IMR-90 (cell line): ENCODE measurements at regions not wholly inside any gene's neighbourhood (a gene's known extent, or its start where the extent isn't known, plus 50 kb on each side); places are given as distances from the start of the nearest gene placed in this dataset.

Experiments
- ATAC-seq: fragments of 200-7000 bp; cut with Tn5 transposase; 2 replicates; pipeline ENCODE4 v1.9.1; 2020; ENCODE audit warnings: low read depth, mild to moderate bottlenecking, moderate library complexity
- BruUV-seq: library from RNA; stranded (reverse); fragments of 400-500 nt; replicated peaks from 2 replicates; lab custom pipeline; 2021; lab: Mats Ljungman, UMichigan
- CTCF ChIA-PET: fragments of 300-600 bp; formaldehyde crosslinking; extraction: SDS; loops from one replicate; lab custom pipeline; 2021; ENCODE audit warnings: antibody characterized with exemption; lab: Yijun Ruan, JAX
- POLR2A ChIA-PET: fragments of 300-600 bp; sonication (Branson Sonifier 250); formaldehyde crosslinking; loops from one replicate; lab custom pipeline; 2022; ENCODE audit warnings: antibody characterized with exemption; ENCODE audit not compliant: unreplicated experiment; lab: Charles Lee
- DNase-seq: peaks from one replicate; pipeline ENCODE4 v3.0.0; 2013
- H2AFZ ChIP-seq: replicated peaks from 2 replicates; pipeline ENCODE3; 2013; ENCODE audit warnings: low read length, mild to moderate bottlenecking; ENCODE audit not compliant: poor library complexity
- H2AK5ac ChIP-seq: 2 replicates; pipeline ENCODE4 v1.6.1; 2013; ENCODE audit warnings: low read depth, low read length, inconsistent platforms
- H2AK9ac ChIP-seq: replicated peaks from 2 replicates; pipeline ENCODE3; 2013; ENCODE audit warnings: mild to moderate bottlenecking, low read depth, low read length, moderate library complexity; ENCODE audit not compliant: poor library complexity
- H2BK120ac ChIP-seq: 2 replicates; pipeline ENCODE4 v1.6.1; 2013; ENCODE audit warnings: low read depth, low read length, inconsistent platforms
- H2BK15ac ChIP-seq: 3 replicates; pipeline ENCODE4 v1.6.1; 2013; ENCODE audit warnings: low read depth, low read length, inconsistent platforms
- H2BK20ac ChIP-seq: 2 replicates; pipeline ENCODE4 v1.6.1; 2013; ENCODE audit warnings: low read depth, mild to moderate bottlenecking, inconsistent platforms, low read length, moderate library complexity
- H2BK5ac ChIP-seq: 2 replicates; pipeline ENCODE4 v1.6.1; 2013; ENCODE audit warnings: mild to moderate bottlenecking, low read depth, low read length, inconsistent platforms; ENCODE audit not compliant: poor library complexity, severe bottlenecking
- H3K14ac ChIP-seq: replicated peaks from 2 replicates; pipeline ENCODE4 v1.6.1; 2013; ENCODE audit warnings: low read depth, low read length, inconsistent platforms
- H3K18ac ChIP-seq: 2 replicates; pipeline ENCODE4 v1.6.1; 2013; ENCODE audit warnings: low read depth, low read length, control low read depth
- H3K23ac ChIP-seq: 2 replicates; pipeline ENCODE4 v1.6.1; 2013; ENCODE audit warnings: low read depth, low read length, inconsistent platforms
- H3K27ac ChIP-seq: 2 replicates; pipeline ENCODE4 v1.5.1; 2013; ENCODE audit warnings: mild to moderate bottlenecking, control low read depth, low read length; ENCODE audit not compliant: insufficient read depth
- H3K27me3 ChIP-seq: 2 replicates; pipeline ENCODE4 v1.6.1; 2013; ENCODE audit warnings: low read length; ENCODE audit not compliant: control insufficient read depth, insufficient read depth
- H3K36me3 ChIP-seq: 2 replicates; pipeline ENCODE4 v1.6.1; 2013; ENCODE audit warnings: low read length, mixed read lengths; ENCODE audit not compliant: control insufficient read depth, insufficient read depth
- H3K4ac ChIP-seq: 2 replicates; pipeline ENCODE4 v1.6.1; 2013; ENCODE audit warnings: low read depth, low read length, inconsistent platforms
- H3K4me1 ChIP-seq: 2 replicates; pipeline ENCODE4 v1.6.1; 2013; ENCODE audit warnings: low read length, mixed read lengths; ENCODE audit not compliant: control insufficient read depth, insufficient read depth
- H3K4me2 ChIP-seq: 2 replicates; pipeline ENCODE4 v1.6.1; 2013; ENCODE audit warnings: low read depth, mild to moderate bottlenecking, control low read depth, low read length, moderate library complexity
- H3K4me3 ChIP-seq: 2 replicates; pipeline ENCODE4 v1.5.1; 2013; ENCODE audit warnings: low read depth, mild to moderate bottlenecking, control low read depth, low read length, moderate library complexity; ENCODE audit not compliant: insufficient read depth
- H3K56ac ChIP-seq: 2 replicates; pipeline ENCODE4 v1.6.1; 2013; ENCODE audit warnings: low read length, inconsistent platforms; ENCODE audit not compliant: insufficient read depth; ENCODE audit errors: extremely low read depth
- H3K79me1 ChIP-seq, 2 experiments: 2 replicates each; pipeline ENCODE4 v1.6.1; 2013; ENCODE audit warnings: low read length in 2 of 2, inconsistent platforms in 1 of 2, low read depth in 1 of 2
- H3K9ac ChIP-seq: 2 replicates; pipeline ENCODE4 v1.6.1; 2013; ENCODE audit warnings: low read depth, low read length, control low read depth
- H3K9me1 ChIP-seq: 2 replicates; pipeline ENCODE4 v1.6.1; 2013; ENCODE audit warnings: low read length, inconsistent platforms; ENCODE audit not compliant: insufficient read depth
- H3K9me3 ChIP-seq: 2 replicates; pipeline ENCODE4 v1.6.1; 2013; ENCODE audit warnings: low read length; ENCODE audit not compliant: control insufficient read depth, insufficient read depth
- H4K20me1 ChIP-seq: 2 replicates; pipeline ENCODE4 v1.6.1; 2013; ENCODE audit warnings: low read length, inconsistent platforms; ENCODE audit not compliant: insufficient read depth
- H4K5ac ChIP-seq: 2 replicates; pipeline ENCODE4 v1.6.1; 2013; ENCODE audit warnings: mild to moderate bottlenecking, low read depth, low read length, control low read depth
- H4K8ac ChIP-seq, 2 experiments: 2 replicates each; pipeline ENCODE4 v1.6.1; 2013; ENCODE audit warnings: low read depth in 2 of 2, low read length in 2 of 2, control low read depth in 1 of 2, inconsistent platforms in 1 of 2
- H4K91ac ChIP-seq: 2 replicates; pipeline ENCODE4 v1.6.1; 2013; ENCODE audit warnings: low read depth, low read length, inconsistent platforms; ENCODE audit not compliant: insufficient read depth
- ELK1 ChIP-seq: fragments of 150-350 bp; IDR thresholded peaks from 2 replicates; pipeline ENCODE4 v1.6.1; 2016; ENCODE audit warnings: low read depth, mild to moderate bottlenecking, low read length, moderate library complexity, borderline replicate concordance
- NFE2L2 ChIP-seq: fragments of 150-350 bp; IDR thresholded peaks from 2 replicates; pipeline ENCODE4 v1.6.1; 2016; ENCODE audit warnings: low read depth, mild to moderate bottlenecking, low read length
- POLR2A ChIP-seq: IDR thresholded peaks from 2 replicates; pipeline ENCODE4 v1.6.1; 2012; ENCODE audit warnings: mild to moderate bottlenecking, low read depth, low read length
- RAD21 ChIP-seq: IDR thresholded peaks from 2 replicates; pipeline ENCODE4 v1.6.1; 2012; ENCODE audit warnings: low read length, improper control_type of control experiment
- RCOR1 ChIP-seq: IDR thresholded peaks from 2 replicates; pipeline ENCODE4 v1.6.1; 2012; ENCODE audit warnings: mild to moderate bottlenecking, low read length, improper control_type of control experiment; ENCODE audit not compliant: insufficient replicate concordance
- RFX5 ChIP-seq: IDR thresholded peaks from 2 replicates; pipeline ENCODE4 v1.8.0; 2012; ENCODE audit warnings: low read depth, mild to moderate bottlenecking, low read length, moderate library complexity
- SMC3 ChIP-seq: fragments of 150-350 bp; IDR thresholded peaks from 2 replicates; pipeline ENCODE4 v1.6.1; 2016; ENCODE audit warnings: low read depth, mild to moderate bottlenecking, antibody characterized with exemption, low read length, moderate library complexity
- dilution Hi-C: fragments of 300-500 bp; cut with HindIII; formaldehyde crosslinking; loops from one replicate; pipeline ENCODE4 v1.14.3; 2018; ENCODE audit warnings: low sequenced_read_pairs; ENCODE audit not compliant: unreplicated experiment
- in situ Hi-C: fragments of 300-500 bp; cut with MboI; formaldehyde crosslinking; loops from 3 replicates; pipeline ENCODE4 v1.14.3; 2019; ENCODE audit warnings: low sequenced_read_pairs, inconsistent platforms, mixed read lengths
- intact Hi-C: fragments of 100-400 bp; cut with micrococcal nuclease; formaldehyde crosslinking; loops from 2 replicates; pipeline ENCODE4 v1.10.0; 2022

GRCh38 chr18:68330658-68331057 lies 384.2 kb downstream of the TMX3 start:
- Histone ChIP-seq H4K20me1 (no peaks in the 10 kb centered on the region), H3K9me3 (no peaks in the 10 kb centered on the region), H2AFZ (no peak overlapping the region), H3K27ac (no peak overlapping the region), H3K27me3 (no peaks in the 10 kb centered on the region), H3K4me3 (no peak overlapping the region), H3K56ac (no peak overlapping the region), H3K9me1 (no peaks in the 10 kb centered on the region), H3K9ac (no peak overlapping the region), H3K79me1 (no peaks in the 10 kb centered on the region), H3K4me1 (no peaks in the 10 kb centered on the region), H3K4me2 (no peak overlapping the region), H2BK15ac (no peak overlapping the region), H2AK9ac (no peak overlapping the region), H3K23ac (no peak overlapping the region), H2AK5ac (no peak overlapping the region), H2BK20ac (no peak overlapping the region), H4K5ac (no peak overlapping the region), H4K8ac (no peak overlapping the region), H3K14ac (no peak overlapping the region), H3K4ac (no peak overlapping the region), H3K36me3 (no peaks in the 10 kb centered on the region), H2BK5ac (no peak overlapping the region), H4K91ac (no peak overlapping the region), H2BK120ac (no peak overlapping the region), H3K18ac (no peak overlapping the region)
- in situ Hi-C loops: no loop called here
- intact Hi-C loops: no loop called here
- BruUV-seq: no TSS peak
- ATAC-seq (no peak), DNase-seq (no peak)
- TF ChIP-seq POLR2A (no peak), SMC3 (no peak), NFE2L2 (no peak), RFX5 (no peak), RAD21 (no peak), RCOR1 (no peak), ELK1 (no peak)
- ChIA-PET POLR2A (no interaction called here), CTCF (no interaction called here)
- dilution Hi-C loops: no loop called here
